ENCODE measurements at regions not wholly inside any gene's neighbourhood (a gene's known extent, or its start where the extent isn't known, plus 50 kb on each side); places are given as distances from the start of the nearest gene placed in this dataset.
"Not testable (repeated sequence)": the region's sequence is repeated elsewhere in the genome, so short reads cannot be mapped to it uniquely, and the experiment has no call there.

GRCh38 chr6:12522347-12522746 lies 194.2 kb upstream of the PHACTR1 start:
- DNase-seq (ENCODE audit: low read depth), result no peak

GRCh38 chr6:12523726-12524125 lies 192.8 kb upstream of the PHACTR1 start:
- DNase-seq (ENCODE audit: low read depth), result no peak

GRCh38 chr6:12525276-12525675 lies 191.3 kb upstream of the PHACTR1 start:
- DNase-seq (ENCODE audit: low read depth), result no peak

DNA sequence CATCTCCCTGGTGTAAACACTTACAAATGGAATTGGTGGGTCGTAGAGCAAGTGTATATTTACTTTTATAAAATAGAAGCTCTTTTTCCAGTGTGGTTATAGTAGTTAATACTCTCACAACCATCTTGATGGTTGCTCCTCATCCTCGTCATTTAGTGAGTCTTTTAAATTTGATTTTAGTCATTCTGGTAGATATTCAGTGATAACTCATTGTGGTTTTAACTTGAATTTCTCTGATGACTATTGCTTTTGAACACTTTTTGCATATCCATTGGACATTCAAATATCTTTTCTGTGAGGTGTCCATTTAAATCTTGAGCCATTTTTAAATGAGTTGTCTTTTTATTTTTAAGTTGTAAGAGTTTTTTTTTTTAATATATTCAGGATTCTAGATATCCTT lies 189.2 kb upstream of the PHACTR1 start:
- no peak for DNase-seq (ENCODE audit: low read depth)

- DNase-seq (ENCODE audit: low read depth), result no peak
Measured at GRCh38 chr6:12528136-12528535, 188.4 kb upstream of the PHACTR1 start.

- no peak for DNase-seq (ENCODE audit: low read depth)
Measured at GRCh38 chr6:12528581-12529363, 187.8 kb upstream of the PHACTR1 start.

GRCh38 chr6:12529364-12530019 lies 187.1 kb upstream of the PHACTR1 start:
- DNase-seq (ENCODE audit: low read depth), result no peak

GRCh38 chr6:12530345-12530744 lies 186.2 kb upstream of the PHACTR1 start:
- DNase-seq (ENCODE audit: low read depth), result no peak

- DNase-seq (ENCODE audit: low read depth), result no peak
Measured at GRCh38 chr6:12533586-12533985, 183.0 kb upstream of the PHACTR1 start.

DNA sequence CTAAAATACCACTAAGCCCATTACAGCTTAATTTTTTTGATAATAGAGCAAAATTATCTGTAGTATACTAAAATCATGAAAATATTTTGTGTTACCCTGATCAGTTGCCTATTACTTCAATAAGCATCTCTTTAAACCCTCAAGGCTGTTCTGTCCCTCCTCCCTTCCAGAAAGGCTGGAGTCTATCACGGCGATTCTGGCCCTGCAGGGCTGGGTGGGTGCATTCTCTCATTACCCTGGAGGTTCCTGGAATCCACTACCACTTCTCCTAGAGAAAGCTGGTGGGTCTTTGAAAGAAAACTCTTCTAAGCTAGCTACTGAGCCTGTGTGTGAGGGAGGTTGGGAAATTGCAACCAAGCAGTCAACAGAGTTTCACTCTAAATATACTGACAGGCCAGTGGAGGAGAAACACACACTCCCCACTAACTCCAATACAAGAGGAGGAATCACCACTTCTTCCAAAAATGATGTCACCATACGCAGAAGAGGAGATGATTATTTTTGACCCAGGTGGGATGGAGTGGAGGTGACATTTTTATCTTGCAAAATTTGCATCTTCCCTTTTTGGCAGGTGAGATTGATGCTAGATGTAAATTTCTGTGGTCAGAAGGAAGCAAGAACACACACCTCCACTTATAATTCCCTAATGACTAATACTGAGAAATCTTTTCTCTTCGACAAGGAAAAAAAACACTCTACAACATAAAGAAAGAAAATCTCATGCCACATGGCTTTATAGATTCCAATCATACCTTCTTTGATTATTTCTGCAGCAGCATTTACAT lies 182.3 kb upstream of the PHACTR1 start:
- no peak for DNase-seq (ENCODE audit: low read depth)

GRCh38 chr6:12535586-12536314 lies 180.8 kb upstream of the PHACTR1 start:
- no peak for DNase-seq (ENCODE audit: low read depth)

- no peak for DNase-seq (ENCODE audit: low read depth)
Measured at GRCh38 chr6:12536416-12536815, 180.2 kb upstream of the PHACTR1 start.

- no peak for DNase-seq (ENCODE audit: low read depth)
Measured at GRCh38 chr6:12537389-12537788, 179.2 kb upstream of the PHACTR1 start.

GRCh38 chr6:12538881-12539357 lies 177.6 kb upstream of the PHACTR1 start:
- no peak for DNase-seq (ENCODE audit: low read depth)

DNA sequence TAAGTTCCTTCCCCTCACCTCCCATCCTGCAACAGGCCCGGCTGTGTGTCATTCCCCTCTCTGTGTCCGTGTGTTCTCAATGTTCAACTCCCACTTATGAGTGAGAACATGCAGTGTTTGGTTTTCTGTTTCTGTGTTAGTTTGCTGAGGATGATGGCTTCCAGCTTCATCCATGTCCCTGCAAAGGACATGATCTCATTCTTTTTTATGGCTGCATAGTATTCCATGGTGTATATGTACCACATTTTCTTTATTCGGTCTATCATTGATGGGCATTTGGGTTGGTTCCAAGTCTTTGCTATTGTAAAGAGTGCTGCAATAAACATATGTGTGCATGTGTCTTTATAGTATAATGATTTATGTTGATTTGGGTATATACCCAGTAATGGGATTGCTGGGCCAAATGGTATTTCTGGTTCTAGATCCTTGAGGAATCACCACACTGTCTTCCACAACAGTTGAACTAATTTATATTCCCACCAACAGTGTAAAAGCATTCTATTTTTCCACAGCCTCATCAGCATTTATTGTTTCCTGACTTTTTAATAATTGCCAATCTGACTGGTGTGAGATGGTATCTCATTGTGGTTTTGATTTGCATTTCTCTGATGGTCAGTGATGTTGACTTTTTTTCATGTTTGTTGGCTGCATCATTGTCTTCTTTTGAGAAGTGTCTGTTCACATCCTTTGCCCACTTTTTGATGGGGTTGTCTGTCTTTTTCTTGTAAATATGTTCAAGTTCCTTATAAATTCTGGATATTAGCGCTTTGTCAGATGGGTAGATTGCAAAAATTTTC lies 174.1 kb upstream of the PHACTR1 start:
- not testable (repeated sequence) for DNase-seq (ENCODE audit: low read depth)

DNA sequence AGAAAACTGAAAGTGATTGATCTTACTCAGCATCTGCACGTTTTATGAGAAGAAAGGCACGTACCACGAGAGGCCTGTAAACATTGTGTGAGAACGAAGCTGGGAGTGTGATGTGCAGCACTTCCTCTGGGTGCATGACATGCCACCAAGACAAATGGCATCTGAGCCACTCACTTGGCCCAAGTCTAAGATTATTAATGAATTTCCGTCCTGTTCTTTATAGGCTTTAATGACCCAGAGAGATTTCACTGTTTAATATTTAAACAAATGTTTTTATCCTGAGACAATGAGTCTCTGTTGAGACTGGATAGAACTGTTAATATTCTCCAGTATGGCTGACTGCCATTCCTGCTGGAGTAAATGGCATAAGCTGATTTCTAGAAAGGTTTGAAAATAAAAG lies 172.6 kb upstream of the PHACTR1 start:
- DNase-seq (ENCODE audit: low read depth), result no peak

- DNase-seq (ENCODE audit: low read depth), result no peak
Measured at GRCh38 chr6:12544821-12545565, 171.6 kb upstream of the PHACTR1 start.

DNA sequence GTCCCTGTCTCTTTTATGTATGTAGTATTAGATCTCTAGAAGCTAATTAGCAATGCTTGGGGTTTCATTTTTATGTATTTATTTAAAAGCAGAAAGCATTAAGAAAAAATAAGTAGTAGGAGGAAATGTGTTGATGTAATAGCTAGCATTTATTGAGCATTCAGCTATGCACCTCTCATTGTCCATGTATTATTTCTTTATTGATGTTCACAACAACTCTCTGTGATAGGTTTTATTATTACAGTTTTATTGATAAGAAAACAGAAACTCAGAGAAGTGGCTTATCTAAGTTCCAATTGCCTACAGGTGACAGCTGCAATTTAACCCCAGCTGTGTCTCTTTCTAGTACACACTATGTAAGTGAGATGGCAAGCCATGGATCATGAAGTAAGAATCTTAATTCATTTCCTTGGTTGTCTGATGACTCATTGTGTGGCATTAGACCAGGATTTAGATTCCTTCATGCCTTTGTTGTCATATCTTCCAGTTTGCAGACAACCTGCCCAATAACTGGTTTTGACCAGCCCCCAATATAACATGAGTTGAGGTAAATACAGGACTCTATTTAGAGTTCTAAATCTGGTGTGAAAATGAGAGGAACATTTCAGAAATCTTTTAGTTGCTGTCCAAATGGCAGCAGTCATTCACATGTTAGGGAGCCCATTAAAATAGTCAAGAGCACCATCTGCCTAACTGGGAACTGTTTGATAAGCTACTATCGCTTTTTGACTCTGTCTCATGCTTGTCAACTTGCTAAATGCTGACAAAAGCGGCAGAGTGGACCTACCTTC lies 170.8 kb upstream of the PHACTR1 start:
- DNase-seq (ENCODE audit: low read depth), result peak; percentile 71

DNA sequence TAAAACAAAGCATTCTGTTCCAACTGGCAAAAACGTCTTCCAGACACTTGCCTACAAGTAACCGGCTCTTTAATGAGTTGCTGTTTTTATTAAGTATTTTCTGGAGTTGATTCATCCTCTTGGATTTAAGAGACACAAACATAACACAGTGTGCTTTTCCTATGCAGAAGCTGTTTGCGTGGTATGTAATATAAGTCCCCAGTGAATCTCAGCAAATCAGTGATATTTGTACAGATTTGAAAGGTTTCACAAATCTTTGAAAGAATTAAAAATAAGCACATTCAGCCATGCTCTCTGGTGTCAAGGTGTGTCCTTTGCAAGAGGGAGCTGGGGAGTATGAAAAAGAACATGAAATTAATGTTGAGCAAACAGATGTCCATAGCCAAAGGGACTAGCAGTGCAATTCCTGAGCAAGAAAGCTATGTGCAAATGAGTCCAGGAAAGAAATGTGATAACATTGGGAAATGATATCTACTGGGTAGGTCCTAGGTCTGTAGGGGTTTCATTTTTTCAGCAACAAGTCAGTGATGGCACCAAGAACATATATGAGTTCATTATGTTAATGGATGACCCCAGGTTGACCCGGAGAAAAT lies 170.1 kb upstream of the PHACTR1 start:
- no peak for DNase-seq (ENCODE audit: low read depth)

Data from non-pigmented ciliary epithelial cell (primary cell).